Upper lobe of right lung (tissue), 1 donor: ENCODE measurements at regions not wholly inside any gene's neighbourhood (a gene's known extent, or its start where the extent isn't known, plus 50 kb on each side); places are given as distances from the start of the nearest gene placed in this dataset.
A peak's percentile ranks its signal among the peaks of the same experiment; 100 is the strongest.

Experiments
- ATAC-seq: fragments of 200-7000 bp; cut with Tn5 transposase; one replicate; pipeline ENCODE4 v1.9.1; 2020; ENCODE audit warnings: mild to moderate bottlenecking, moderate library complexity
- DNase-seq: peaks from one replicate; pipeline ENCODE4 v3.0.0-alpha.2; 2020
- H3K27ac ChIP-seq: fragments of 200-600 bp; one replicate; pipeline ENCODE4 v1.8.0; 2022
- H3K27me3 ChIP-seq: fragments of 200-600 bp; one replicate; pipeline ENCODE4 v1.8.0; 2022; ENCODE audit warnings: mild to moderate bottlenecking
- H3K36me3 ChIP-seq: fragments of 200-600 bp; one replicate; pipeline ENCODE4 v1.8.0; 2022
- H3K4me1 ChIP-seq: fragments of 200-600 bp; one replicate; pipeline ENCODE4 v1.8.0; 2022
- H3K4me3 ChIP-seq: fragments of 200-600 bp; one replicate; pipeline ENCODE4 v1.8.0; 2022; ENCODE audit warnings: mild to moderate bottlenecking
- H3K9me3 ChIP-seq: fragments of 200-600 bp; one replicate; pipeline ENCODE4 v1.8.0; 2022
- CTCF ChIP-seq: fragments of 200-600 bp; IDR thresholded peaks from one replicate; pipeline ENCODE4 v1.8.0; 2022; ENCODE audit warnings: antibody characterized with exemption
- intact Hi-C: fragments of 100-400 bp; cut with DNase I; formaldehyde crosslinking; loops from one replicate; pipeline ENCODE4 v1.11.0; 2022
- donor health status: DM: no; HTN: yes; CAD: no; lungs with severe emphysema.

GRCh38 chr10:70978816-70979480, 90.6 kb upstream of the PCBD1 start:
- no peak for TF ChIP-seq CTCF
- DNase-seq (peak; percentile 50), ATAC-seq (no peak)
- Histone ChIP-seq H3K27ac (no peak overlapping the region), H3K27me3 (no peaks in the 10 kb centered on the region), H3K4me1 (no peaks in the 10 kb centered on the region), H3K9me3 (no peaks in the 10 kb centered on the region), H3K4me3 (no peak overlapping the region), H3K36me3 (no peaks in the 10 kb centered on the region)
- intact Hi-C loops = no loop called here

GRCh38 chr10:70980687-70981086, 92.3 kb upstream of the PCBD1 start:
- no peaks in the 10 kb centered on the region for H3K36me3 ChIP-seq
- no peak overlapping the region for H3K4me3 ChIP-seq
- H3K9me3 ChIP-seq = no peaks in the 10 kb centered on the region
- no peak overlapping the region for H3K27ac ChIP-seq
- no peak for ATAC-seq
- H3K4me1 ChIP-seq = no peaks in the 10 kb centered on the region
- DNase-seq = no peak
- no peak for TF ChIP-seq CTCF
- intact Hi-C loops = no loop called here
- no peaks in the 10 kb centered on the region for H3K27me3 ChIP-seq

GRCh38 chr10:70981171-70981836, 92.9 kb upstream of the PCBD1 start:
- intact Hi-C loops = no loop called here
- Histone ChIP-seq H3K4me3 (no peak overlapping the region), H3K9me3 (no peaks in the 10 kb centered on the region), H3K4me1 (no peaks in the 10 kb centered on the region), H3K27me3 (no peaks in the 10 kb centered on the region), H3K36me3 (no peaks in the 10 kb centered on the region), H3K27ac (no peak overlapping the region)
- DNase-seq (peak; percentile 20), ATAC-seq (no peak)
- no peak for TF ChIP-seq CTCF

- DNase-seq = no peak
- Histone ChIP-seq H3K9me3 (no peaks in the 10 kb centered on the region), H3K27me3 (no peaks in the 10 kb centered on the region), H3K27ac (no peak overlapping the region), H3K36me3 (no peaks in the 10 kb centered on the region), H3K4me3 (no peak overlapping the region), H3K4me1 (no peaks in the 10 kb centered on the region)
- no peak for ATAC-seq
- intact Hi-C loops = no loop called here
- TF ChIP-seq CTCF = no peak
These were observed 93.6 kb upstream of the PCBD1 start for GRCh38 chr10:70981936-70982335.

- Histone ChIP-seq H3K4me3 (no peak overlapping the region), H3K36me3 (no peaks in the 10 kb centered on the region), H3K9me3 (no peaks in the 10 kb centered on the region), H3K27me3 (no peaks in the 10 kb centered on the region), H3K27ac (no peak overlapping the region), H3K4me1 (no peaks in the 10 kb centered on the region)
- ATAC-seq (no peak), DNase-seq (no peak)
- intact Hi-C loops = no loop called here
- no peak for TF ChIP-seq CTCF
These were observed 94.1 kb upstream of the PCBD1 start for GRCh38 chr10:70982443-70982842.
